ENCODE measurements at regions not wholly inside any gene's neighbourhood (a gene's known extent, or its start where the extent isn't known, plus 50 kb on each side); places are given as distances from the start of the nearest gene placed in this dataset.

GRCh38 chr17:74001145-74001544 is 202.3 kb upstream of the RPL38 start:
- no peaks in the 10 kb centered on the region; the same call in 1 of the 2 replicates for H3K27me3 ChIP-seq (ENCODE audit: insufficient read depth, low read length)
- 89% methylated on average over 5 of the region's 5 CpGs for WGBS
- peaks cover 4% of the 10 kb centered on the region; the same call in 1 of the 2 replicates for H3K4me1 ChIP-seq (ENCODE audit: insufficient read depth, low read length)
- H3K36me3 ChIP-seq (ENCODE audit: insufficient read depth, low read length): no peaks in the 10 kb centered on the region
- H3K27ac ChIP-seq (ENCODE audit: low read depth, low read length): no peak overlapping the region
- no peak overlapping the region for H3K9ac ChIP-seq (ENCODE audit: low read depth, low read length)
- no peak overlapping the region for H3K4me3 ChIP-seq (ENCODE audit: low read length)
- H3K9me3 ChIP-seq (ENCODE audit: insufficient read depth, low read depth, low read length): no peaks in the 10 kb centered on the region

- no peak overlapping the region for H3K9ac ChIP-seq (ENCODE audit: low read depth, low read length)
- no peaks in the 10 kb centered on the region; the same call in 1 of the 2 replicates for H3K27me3 ChIP-seq (ENCODE audit: insufficient read depth, low read length)
- H3K9me3 ChIP-seq (ENCODE audit: insufficient read depth, low read depth, low read length): no peaks in the 10 kb centered on the region
- peaks cover 4% of the 10 kb centered on the region; the same call in 1 of the 2 replicates for H3K4me1 ChIP-seq (ENCODE audit: insufficient read depth, low read length)
- no peak overlapping the region for H3K4me3 ChIP-seq (ENCODE audit: low read length)
- H3K27ac ChIP-seq (ENCODE audit: low read depth, low read length): no peak overlapping the region
- 93% methylated on average over 5 of the region's 5 CpGs for WGBS
- no peaks in the 10 kb centered on the region for H3K36me3 ChIP-seq (ENCODE audit: insufficient read depth, low read length)
Measured at GRCh38 chr17:74002241-74002640, 201.2 kb upstream of the RPL38 start.

GRCh38 chr17:74004056-74004455 is 199.4 kb upstream of the RPL38 start:
- Histone ChIP-seq H3K9ac (ENCODE audit: low read depth, low read length) (no peak overlapping the region), H3K27me3 (ENCODE audit: insufficient read depth, low read length) (no peaks in the 10 kb centered on the region; the same call in 1 of the 2 replicates), H3K4me3 (ENCODE audit: low read length) (no peak overlapping the region), H3K27ac (ENCODE audit: low read depth, low read length) (no peak overlapping the region), H3K9me3 (ENCODE audit: insufficient read depth, low read depth, low read length) (no peaks in the 10 kb centered on the region), H3K4me1 (ENCODE audit: insufficient read depth, low read length) (peaks cover 4% of the 10 kb centered on the region; the same call in 1 of the 2 replicates), H3K36me3 (ENCODE audit: insufficient read depth, low read length) (no peaks in the 10 kb centered on the region)
- WGBS: 89% methylated on average over 7 of the region's 7 CpGs

- Histone ChIP-seq H3K27ac (ENCODE audit: low read depth, low read length) (no peak overlapping the region), H3K9ac (ENCODE audit: low read depth, low read length) (no peak overlapping the region), H3K4me3 (ENCODE audit: low read length) (no peak overlapping the region), H3K27me3 (ENCODE audit: insufficient read depth, low read length) (no peaks in the 10 kb centered on the region; the same call in 1 of the 2 replicates), H3K9me3 (ENCODE audit: insufficient read depth, low read depth, low read length) (no peaks in the 10 kb centered on the region), H3K36me3 (ENCODE audit: insufficient read depth, low read length) (no peaks in the 10 kb centered on the region), H3K4me1 (ENCODE audit: insufficient read depth, low read length) (peaks cover 4% of the 10 kb centered on the region; the same call in 1 of the 2 replicates)
- 72% methylated on average over 9 of the region's 9 CpGs for WGBS
Measured at GRCh38 chr17:74005790-74006189, 197.7 kb upstream of the RPL38 start.

- Histone ChIP-seq H3K27me3 (ENCODE audit: insufficient read depth, low read length) (no peaks in the 10 kb centered on the region; the same call in 1 of the 2 replicates), H3K27ac (ENCODE audit: low read depth, low read length) (no peak overlapping the region), H3K9me3 (ENCODE audit: insufficient read depth, low read depth, low read length) (no peaks in the 10 kb centered on the region), H3K4me1 (ENCODE audit: insufficient read depth, low read length) (peaks cover 4% of the 10 kb centered on the region; the same call in 1 of the 2 replicates), H3K9ac (ENCODE audit: low read depth, low read length) (no peak overlapping the region), H3K4me3 (ENCODE audit: low read length) (no peak overlapping the region), H3K36me3 (ENCODE audit: insufficient read depth, low read length) (no peaks in the 10 kb centered on the region)
- WGBS: 93% methylated on average over 8 of the region's 8 CpGs
Measured at GRCh38 chr17:74006371-74006770, 197.1 kb upstream of the RPL38 start.

GRCh38 chr17:74008196-74008595 is 195.3 kb upstream of the RPL38 start:
- Histone ChIP-seq H3K27ac (ENCODE audit: low read depth, low read length) (no peak overlapping the region), H3K4me3 (ENCODE audit: low read length) (no peak overlapping the region), H3K36me3 (ENCODE audit: insufficient read depth, low read length) (no peaks in the 10 kb centered on the region), H3K9ac (ENCODE audit: low read depth, low read length) (no peak overlapping the region), H3K9me3 (ENCODE audit: insufficient read depth, low read depth, low read length) (no peaks in the 10 kb centered on the region), H3K27me3 (ENCODE audit: insufficient read depth, low read length) (no peaks in the 10 kb centered on the region; the same call in 1 of the 2 replicates), H3K4me1 (ENCODE audit: insufficient read depth, low read length) (peaks cover 4% of the 10 kb centered on the region; the same call in 1 of the 2 replicates)
- 41% methylated on average over 10 of the region's 10 CpGs for WGBS

- H3K9me3 ChIP-seq (ENCODE audit: insufficient read depth, low read depth, low read length): no peaks in the 10 kb centered on the region
- no peaks in the 10 kb centered on the region for H3K36me3 ChIP-seq (ENCODE audit: insufficient read depth, low read length)
- no peak overlapping the region for H3K9ac ChIP-seq (ENCODE audit: low read depth, low read length)
- H3K4me3 ChIP-seq (ENCODE audit: low read length): no peak overlapping the region
- WGBS: 91% methylated on average over 6 of the region's 8 CpGs
- no peak overlapping the region for H3K27ac ChIP-seq (ENCODE audit: low read depth, low read length)
- H3K27me3 ChIP-seq (ENCODE audit: insufficient read depth, low read length): no peaks in the 10 kb centered on the region
- H3K4me1 ChIP-seq (ENCODE audit: insufficient read depth, low read length): peaks cover 4% of the 10 kb centered on the region; the same call in 1 of the 2 replicates
Measured at GRCh38 chr17:74009056-74009625, 194.3 kb upstream of the RPL38 start.

GRCh38 chr17:74010903-74011302 is 192.6 kb upstream of the RPL38 start:
- Histone ChIP-seq H3K9me3 (ENCODE audit: insufficient read depth, low read depth, low read length) (no peaks in the 10 kb centered on the region), H3K27me3 (ENCODE audit: insufficient read depth, low read length) (no peaks in the 10 kb centered on the region), H3K9ac (ENCODE audit: low read depth, low read length) (no peak overlapping the region), H3K36me3 (ENCODE audit: insufficient read depth, low read length) (no peaks in the 10 kb centered on the region), H3K4me3 (ENCODE audit: low read length) (no peak overlapping the region), H3K4me1 (ENCODE audit: insufficient read depth, low read length) (no peaks in the 10 kb centered on the region), H3K27ac (ENCODE audit: low read depth, low read length) (no peak overlapping the region)
- 76% methylated on average over 9 of the region's 10 CpGs for WGBS

GRCh38 chr17:74011966-74012365 is 191.5 kb upstream of the RPL38 start:
- WGBS: 81% methylated on average over 7 of the region's 7 CpGs
- no peaks in the 10 kb centered on the region for H3K36me3 ChIP-seq (ENCODE audit: insufficient read depth, low read length)
- no peaks in the 10 kb centered on the region for H3K4me1 ChIP-seq (ENCODE audit: insufficient read depth, low read length)
- no peak overlapping the region for H3K9ac ChIP-seq (ENCODE audit: low read depth, low read length)
- no peaks in the 10 kb centered on the region for H3K27me3 ChIP-seq (ENCODE audit: insufficient read depth, low read length)
- H3K9me3 ChIP-seq (ENCODE audit: insufficient read depth, low read depth, low read length): no peaks in the 10 kb centered on the region
- H3K27ac ChIP-seq (ENCODE audit: low read depth, low read length): no peak overlapping the region
- no peak overlapping the region for H3K4me3 ChIP-seq (ENCODE audit: low read length)

GRCh38 chr17:74012465-74012864 is 191.0 kb upstream of the RPL38 start:
- WGBS: 87% methylated on average over 6 of the region's 6 CpGs
- no peaks in the 10 kb centered on the region for H3K9me3 ChIP-seq (ENCODE audit: insufficient read depth, low read depth, low read length)
- no peak overlapping the region for H3K9ac ChIP-seq (ENCODE audit: low read depth, low read length)
- H3K4me1 ChIP-seq (ENCODE audit: insufficient read depth, low read length): no peaks in the 10 kb centered on the region
- no peak overlapping the region for H3K27ac ChIP-seq (ENCODE audit: low read depth, low read length)
- no peak overlapping the region for H3K4me3 ChIP-seq (ENCODE audit: low read length)
- H3K36me3 ChIP-seq (ENCODE audit: insufficient read depth, low read length): no peaks in the 10 kb centered on the region
- no peaks in the 10 kb centered on the region for H3K27me3 ChIP-seq (ENCODE audit: insufficient read depth, low read length)

- Histone ChIP-seq H3K36me3 (ENCODE audit: insufficient read depth, low read length) (no peaks in the 10 kb centered on the region), H3K4me1 (ENCODE audit: insufficient read depth, low read length) (no peaks in the 10 kb centered on the region), H3K27ac (ENCODE audit: low read depth, low read length) (no peak overlapping the region), H3K9me3 (ENCODE audit: insufficient read depth, low read depth, low read length) (no peaks in the 10 kb centered on the region), H3K27me3 (ENCODE audit: insufficient read depth, low read length) (no peaks in the 10 kb centered on the region), H3K4me3 (ENCODE audit: low read length) (no peak overlapping the region), H3K9ac (ENCODE audit: low read depth, low read length) (no peak overlapping the region)
- 94% methylated on average over 5 of the region's 5 CpGs for WGBS
Measured at GRCh38 chr17:74015316-74015715, 188.2 kb upstream of the RPL38 start.

- H3K27ac ChIP-seq (ENCODE audit: low read depth, low read length): no peak overlapping the region
- no peak overlapping the region for H3K4me3 ChIP-seq (ENCODE audit: low read length)
- H3K36me3 ChIP-seq (ENCODE audit: insufficient read depth, low read length): no peaks in the 10 kb centered on the region
- H3K9ac ChIP-seq (ENCODE audit: low read depth, low read length): no peak overlapping the region
- no peaks in the 10 kb centered on the region for H3K4me1 ChIP-seq (ENCODE audit: insufficient read depth, low read length)
- 95% methylated on average over 12 of the region's 12 CpGs for WGBS
- H3K9me3 ChIP-seq (ENCODE audit: insufficient read depth, low read depth, low read length): no peaks in the 10 kb centered on the region
- no peaks in the 10 kb centered on the region for H3K27me3 ChIP-seq (ENCODE audit: insufficient read depth, low read length)
Measured at GRCh38 chr17:74015990-74016389, 187.5 kb upstream of the RPL38 start.

Data from HUES64 (cell line).